Urinary bladder (tissue), 3 donors: ENCODE measurements at regions not wholly inside any gene's neighbourhood (a gene's known extent, or its start where the extent isn't known, plus 50 kb on each side); places are given as distances from the start of the nearest gene placed in this dataset.
A peak's percentile ranks its signal among the peaks of the same experiment; 100 is the strongest.

ENCODE experiments used
- DNase-seq: peaks from one replicate; pipeline ENCODE4 v3.0.0-alpha.2; 2015; ENCODE audit errors: extremely low spot score
- H3K27ac ChIP-seq: one replicate; pipeline ENCODE4 v1.5.1; 2013; ENCODE audit warnings: low read depth, mild to moderate bottlenecking, moderate library complexity
- H3K36me3 ChIP-seq: one replicate; pipeline ENCODE4 v1.6.1; 2013; ENCODE audit warnings: mild to moderate bottlenecking, moderate library complexity; ENCODE audit not compliant: insufficient read depth
- H3K4me1 ChIP-seq: one replicate; pipeline ENCODE4 v1.6.1; 2013; ENCODE audit warnings: mild to moderate bottlenecking, moderate library complexity; ENCODE audit not compliant: insufficient read depth
- H3K4me3 ChIP-seq: one replicate; pipeline ENCODE4 v1.5.1; 2013; ENCODE audit warnings: low read depth, low read length
- WGBS: extraction: QIAGEN DNeasy Blood & Tissue Kit; methylation state at CpG from one replicate; pipeline ENCODE4 v1.1.7; 2013; 5-methylcytosine and 5-hydroxymethylcytosine counted together
- donor health status: healthy with polysubstance abuse.
- donor health status: healthy.

DNA sequence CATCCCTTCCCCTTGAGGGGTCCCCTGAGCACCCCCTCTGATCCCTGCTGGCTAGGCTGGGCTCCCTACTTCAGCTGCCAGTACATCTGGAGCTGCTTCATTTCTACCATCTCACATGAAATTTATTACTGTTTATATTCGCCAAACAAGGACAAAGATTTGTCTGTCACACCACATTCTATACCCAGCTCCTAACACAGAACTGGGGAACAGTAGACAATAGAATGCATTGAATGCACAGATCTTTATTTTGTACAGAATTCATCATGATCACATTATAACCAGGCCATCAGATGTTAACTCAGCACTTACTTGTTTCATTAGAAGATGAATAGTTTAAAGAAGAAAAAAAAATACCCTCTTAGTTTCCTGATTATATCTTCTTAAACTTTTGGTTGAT lies 159.4 kb downstream of the KLF5 start:
- 84% methylated on average over 1 of the region's 1 CpG for WGBS
- DNase-seq: no peak
- H3K27ac ChIP-seq: no peak overlapping the region
- no peak overlapping the region for H3K4me3 ChIP-seq
- H3K36me3 ChIP-seq: no peaks in the 10 kb centered on the region
- H3K4me1 ChIP-seq: no peaks in the 10 kb centered on the region

DNA sequence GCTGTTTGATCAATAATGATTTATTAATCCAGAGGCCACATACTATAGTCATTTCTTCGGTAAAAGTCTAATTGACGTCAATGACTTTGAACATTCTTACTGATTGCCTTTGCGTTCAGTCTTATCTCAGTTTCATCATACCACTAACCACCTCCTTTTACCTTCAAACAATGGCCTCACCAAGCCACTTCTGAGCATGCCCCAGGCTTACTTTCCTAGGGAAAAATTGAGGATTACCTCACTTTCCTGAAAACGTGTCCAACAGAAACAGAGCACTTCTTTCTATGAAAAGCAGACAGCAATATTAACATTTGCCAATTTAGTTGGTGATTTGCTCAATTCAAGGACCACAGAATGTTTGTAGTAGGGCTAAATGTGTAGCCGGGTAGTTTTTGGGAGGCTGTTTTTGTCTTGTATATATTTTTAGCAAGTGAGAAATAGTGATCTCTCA lies 157.6 kb downstream of the KLF5 start:
- H3K4me3 ChIP-seq: no peak overlapping the region
- H3K4me1 ChIP-seq: no peaks in the 10 kb centered on the region
- H3K36me3 ChIP-seq: no peaks in the 10 kb centered on the region
- WGBS: 69% methylated on average over 5 of the region's 5 CpGs
- no peak overlapping the region for H3K27ac ChIP-seq
- DNase-seq: no peak

DNA sequence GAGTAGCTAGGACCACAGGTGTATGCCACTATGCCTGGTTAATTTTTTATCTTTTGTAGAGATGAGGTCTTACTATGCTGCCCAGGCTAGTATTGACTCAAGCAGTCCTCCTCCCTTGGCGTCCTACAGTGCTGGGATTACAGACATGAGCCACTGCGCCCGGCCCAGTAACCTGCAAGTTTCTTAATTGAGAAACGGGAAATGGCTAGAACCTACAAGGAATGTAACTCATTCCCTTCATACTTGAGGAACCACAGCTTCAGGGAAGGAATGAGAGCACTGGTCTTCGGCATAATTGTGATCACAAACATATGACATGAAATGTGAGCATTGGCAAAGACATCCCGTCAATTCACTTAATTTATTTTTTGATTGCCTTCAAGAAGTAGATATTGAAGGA lies 157.0 kb downstream of the KLF5 start:
- H3K27ac ChIP-seq: no peak overlapping the region
- H3K4me3 ChIP-seq: no peak overlapping the region
- no peak for DNase-seq
- 88% methylated on average over 6 of the region's 6 CpGs for WGBS
- H3K36me3 ChIP-seq: no peaks in the 10 kb centered on the region
- H3K4me1 ChIP-seq: no peaks in the 10 kb centered on the region

DNA sequence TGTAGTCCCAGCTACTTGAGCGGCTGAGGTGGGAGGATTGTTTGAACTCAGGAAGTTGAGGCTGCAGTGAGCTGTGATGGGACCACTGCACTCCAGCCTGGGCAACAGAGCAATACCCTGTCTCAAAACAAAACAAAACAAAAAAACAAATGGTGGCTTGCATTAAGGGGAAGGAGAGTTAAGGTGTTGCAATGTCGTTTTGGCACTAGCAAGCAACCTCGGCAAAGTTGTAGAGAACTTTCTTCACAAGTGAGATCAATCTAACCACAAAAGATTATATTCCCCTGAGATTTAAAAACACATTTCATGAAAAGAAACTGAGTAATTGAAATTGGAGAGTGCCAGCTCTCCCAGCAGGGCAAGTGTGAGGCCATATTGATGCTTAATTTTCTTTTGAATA lies 153.7 kb downstream of the KLF5 start:
- WGBS: 82% methylated on average over 3 of the region's 3 CpGs
- Histone ChIP-seq H3K27ac (no peak overlapping the region), H3K4me3 (no peak overlapping the region), H3K36me3 (no peaks in the 10 kb centered on the region), H3K4me1 (no peaks in the 10 kb centered on the region)
- no peak for DNase-seq

DNA sequence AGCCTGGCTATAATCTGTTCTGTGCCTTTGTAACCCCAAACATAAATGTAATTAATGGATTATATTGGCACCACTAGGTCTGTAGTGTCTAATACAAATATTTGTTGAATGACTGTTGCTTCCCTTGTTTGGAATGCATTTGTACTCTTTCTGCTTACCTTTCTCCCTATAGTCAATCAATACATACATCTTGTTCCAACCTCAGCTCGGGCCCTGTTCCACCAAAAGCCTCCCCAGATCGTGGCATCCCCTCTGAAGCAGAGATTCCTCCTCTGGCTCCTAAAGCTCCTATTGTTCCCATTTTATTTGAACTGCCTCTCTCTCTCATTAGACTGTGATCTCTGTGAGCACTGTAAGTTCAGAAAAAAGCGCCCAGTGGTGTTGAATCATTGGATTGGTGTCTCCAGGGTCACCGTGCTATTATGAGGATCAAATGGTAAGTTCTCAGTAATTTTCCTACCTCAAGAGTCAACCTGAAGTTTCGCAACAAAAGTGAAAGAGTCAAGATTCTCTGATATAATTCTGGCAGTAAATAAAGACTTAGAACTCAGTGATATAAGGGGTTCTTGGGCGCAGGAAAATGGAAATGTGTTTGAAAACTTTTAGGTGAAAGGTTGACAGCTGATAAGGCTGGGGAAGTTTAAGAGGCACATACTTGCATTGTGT lies 151.5 kb downstream of the KLF5 start:
- 67% methylated on average over 6 of the region's 6 CpGs for WGBS
- Histone ChIP-seq H3K36me3 (no peaks in the 10 kb centered on the region), H3K4me1 (no peaks in the 10 kb centered on the region), H3K4me3 (no peak overlapping the region), H3K27ac (no peak overlapping the region)
- DNase-seq: no peak

DNA sequence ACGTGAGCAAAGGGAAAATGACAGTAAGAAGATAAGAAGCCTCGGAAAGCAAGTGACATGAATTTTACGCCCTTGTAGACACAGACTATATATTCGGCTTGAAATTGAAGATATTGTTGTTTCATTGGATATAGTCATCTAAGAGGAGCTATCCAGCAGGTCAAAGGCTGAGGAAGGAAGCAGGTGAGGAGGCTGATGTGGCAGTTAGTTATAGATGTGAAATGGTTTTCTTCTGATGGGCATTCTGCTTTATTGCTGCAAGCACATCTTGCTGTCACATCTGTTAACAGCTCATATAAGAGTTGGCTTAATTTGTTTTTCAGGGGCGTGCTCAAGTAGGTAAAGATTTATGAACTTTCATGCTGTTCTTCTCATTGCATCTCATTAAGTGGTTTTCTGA lies 146.1 kb downstream of the KLF5 start:
- Histone ChIP-seq H3K4me3 (no peak overlapping the region), H3K4me1 (no peaks in the 10 kb centered on the region), H3K27ac (no peak overlapping the region), H3K36me3 (no peaks in the 10 kb centered on the region)
- DNase-seq: no peak
- 58% methylated on average over 5 of the region's 5 CpGs for WGBS

DNA sequence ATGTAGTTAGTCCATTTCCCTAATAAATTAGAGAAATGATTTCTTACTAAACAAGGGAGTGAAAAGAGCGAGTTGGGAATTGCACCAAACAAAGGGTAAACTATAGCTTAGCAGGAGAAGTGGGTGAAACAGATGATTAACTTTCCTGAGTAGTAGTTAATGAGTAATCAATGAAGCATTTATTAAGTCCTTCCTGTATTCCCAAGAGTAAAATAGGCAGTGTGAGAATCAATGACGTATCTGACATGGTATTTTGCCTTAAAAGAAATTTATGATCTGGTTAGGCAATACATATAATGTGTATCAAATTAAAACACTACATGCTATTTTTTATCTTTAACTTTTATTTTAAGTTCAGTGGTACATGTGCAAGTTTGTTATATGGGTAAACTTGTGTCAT lies 142.8 kb downstream of the KLF5 start:
- Histone ChIP-seq H3K36me3 (no peaks in the 10 kb centered on the region), H3K4me1 (no peaks in the 10 kb centered on the region), H3K27ac (no peak overlapping the region), H3K4me3 (no peak overlapping the region)
- 91% methylated on average over 2 of the region's 2 CpGs for WGBS
- no peak for DNase-seq

DNA sequence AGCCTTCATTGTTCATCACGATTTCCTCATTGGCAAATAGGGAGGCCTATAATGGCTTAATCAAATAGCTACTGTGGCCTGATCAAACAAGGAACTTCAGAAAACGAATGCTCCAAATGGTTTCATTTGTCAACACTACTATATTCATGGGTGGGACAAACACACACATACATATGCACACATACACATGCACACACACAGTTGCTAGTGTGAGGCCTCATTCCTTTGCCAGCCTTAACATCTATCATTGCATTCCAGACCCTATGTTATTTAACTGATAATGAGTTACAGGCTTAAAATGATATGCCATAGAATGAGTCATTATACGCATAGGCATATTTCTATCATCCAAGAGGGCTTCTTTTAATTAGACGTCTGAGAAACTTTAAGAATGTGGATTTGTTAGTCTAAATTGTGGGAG lies 140.2 kb downstream of the KLF5 start:
- Histone ChIP-seq H3K36me3 (no peaks in the 10 kb centered on the region), H3K4me3 (no peak overlapping the region), H3K4me1 (no peaks in the 10 kb centered on the region), H3K27ac (no peak overlapping the region)
- no peak for DNase-seq
- WGBS: 74% methylated on average over 4 of the region's 4 CpGs

DNA sequence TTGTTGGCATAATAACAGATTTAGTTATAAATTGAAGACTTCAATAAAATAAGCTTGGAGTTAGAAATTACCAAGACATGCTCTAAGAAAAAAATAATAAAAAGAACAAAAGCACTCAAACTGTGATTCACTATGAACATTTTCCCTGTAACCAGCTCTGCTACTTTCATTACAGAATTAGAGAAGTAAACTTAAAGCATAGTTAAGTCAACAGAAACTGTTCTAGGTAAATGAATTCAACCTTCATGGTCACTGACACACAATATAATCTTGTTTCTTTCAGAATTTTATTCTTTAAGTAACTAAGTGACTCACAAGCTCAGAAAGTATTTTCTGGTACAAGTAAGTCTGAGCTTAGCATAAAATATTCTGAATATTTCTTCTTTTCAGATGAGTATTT lies 136.3 kb downstream of the KLF5 start:
- DNase-seq: peak; percentile 29
- Histone ChIP-seq H3K36me3 (no peaks in the 10 kb centered on the region), H3K27ac (no peak overlapping the region), H3K4me1 (no peaks in the 10 kb centered on the region), H3K4me3 (no peak overlapping the region)

DNA sequence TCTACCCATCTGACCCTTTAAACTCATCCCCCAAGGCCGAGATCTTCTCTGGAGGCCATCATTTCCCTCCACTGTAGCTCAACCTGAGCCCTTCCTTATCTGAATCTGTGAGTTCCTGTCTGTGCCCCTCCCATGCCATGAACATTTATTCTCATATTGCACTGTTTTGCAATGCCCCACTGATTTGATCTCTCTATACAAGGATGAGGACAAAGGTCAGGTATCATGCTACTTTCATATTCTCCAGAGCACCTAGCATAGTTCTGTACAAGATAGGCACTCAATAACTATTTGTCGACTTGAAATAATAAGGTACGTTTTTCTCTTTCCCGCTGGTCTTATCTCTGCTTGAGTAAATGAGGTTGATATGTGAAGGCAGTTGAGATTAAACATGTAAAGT lies 135.5 kb downstream of the KLF5 start:
- no peak for DNase-seq
- Histone ChIP-seq H3K27ac (no peak overlapping the region), H3K4me1 (no peaks in the 10 kb centered on the region), H3K36me3 (no peaks in the 10 kb centered on the region), H3K4me3 (no peak overlapping the region)
- 40% methylated on average over 4 of the region's 4 CpGs for WGBS

DNA sequence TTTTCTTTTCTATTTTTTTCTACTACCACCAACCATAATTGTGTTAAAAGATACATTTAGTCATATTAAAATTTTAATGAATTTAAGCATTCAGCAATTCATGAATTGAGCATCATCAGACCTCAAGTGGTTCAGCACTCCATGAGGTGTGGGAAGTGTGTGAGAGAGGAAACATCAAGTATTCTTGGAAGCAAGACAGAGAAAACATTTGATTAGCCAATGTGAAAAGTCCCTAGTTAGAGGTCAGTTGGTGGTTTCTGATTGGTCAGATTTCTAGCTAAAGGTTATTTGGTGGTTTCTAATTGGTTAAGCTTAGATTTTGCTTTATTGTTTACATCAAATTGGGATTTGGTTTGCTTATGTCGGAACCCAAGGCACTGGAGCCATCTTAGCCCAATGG lies 134.7 kb downstream of the KLF5 start:
- DNase-seq: no peak
- H3K4me1 ChIP-seq: no peaks in the 10 kb centered on the region
- H3K4me3 ChIP-seq: no peak overlapping the region
- H3K36me3 ChIP-seq: no peaks in the 10 kb centered on the region
- H3K27ac ChIP-seq: no peak overlapping the region
- WGBS: 96% methylated on average over 1 of the region's 1 CpG

DNA sequence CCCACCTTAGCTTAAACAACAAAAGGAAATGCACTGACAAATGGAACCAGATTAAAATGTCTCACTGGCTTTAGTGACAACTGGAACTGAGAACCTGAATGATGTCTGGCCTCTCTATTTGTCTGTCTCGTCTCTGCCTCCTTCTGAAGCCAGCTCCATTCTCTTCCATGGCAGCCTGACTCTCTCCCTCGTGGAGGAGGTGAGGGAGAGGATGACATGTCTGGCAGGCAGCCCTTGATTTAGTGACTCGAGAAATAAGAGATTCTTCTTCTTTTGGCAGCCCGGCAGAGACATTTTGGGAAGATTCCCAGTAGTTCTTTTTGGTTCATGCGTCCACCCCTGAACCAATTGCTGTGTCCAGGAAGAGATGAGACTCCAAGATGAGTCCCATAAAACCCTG lies 131.7 kb downstream of the KLF5 start:
- no peak for DNase-seq
- 40% methylated on average over 5 of the region's 5 CpGs for WGBS

DNA sequence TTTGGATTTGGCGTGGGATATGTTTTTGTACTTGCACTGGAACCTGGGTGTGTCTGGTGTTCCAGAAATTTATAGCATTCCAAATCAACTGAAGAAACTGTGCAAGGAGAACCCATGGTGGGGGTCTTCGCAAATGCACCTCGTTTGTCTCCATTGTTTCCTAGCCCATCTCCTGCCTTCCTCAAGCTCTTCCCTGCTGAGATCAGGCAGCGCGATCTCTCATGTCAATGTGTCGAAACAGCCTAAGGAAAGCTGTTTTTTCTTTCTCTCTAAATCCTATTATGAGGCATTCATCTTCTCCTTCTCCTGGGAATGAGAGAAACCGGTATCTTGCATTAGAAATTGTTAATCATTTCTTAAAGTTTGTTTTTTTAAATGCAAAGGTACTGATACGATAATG lies 131.0 kb downstream of the KLF5 start:
- no peaks in the 10 kb centered on the region for H3K36me3 ChIP-seq
- 63% methylated on average over 8 of the region's 8 CpGs for WGBS
- no peak overlapping the region for H3K27ac ChIP-seq
- H3K4me3 ChIP-seq: no peak overlapping the region
- H3K4me1 ChIP-seq: no peaks in the 10 kb centered on the region
- no peak for DNase-seq

More for the DNA sequence above, 131.7 kb downstream of the KLF5 start:
- Histone ChIP-seq H3K27ac (no peak overlapping the region), H3K4me3 (no peak overlapping the region), H3K36me3 (no peaks in the 10 kb centered on the region), H3K4me1 (no peaks in the 10 kb centered on the region)

DNA sequence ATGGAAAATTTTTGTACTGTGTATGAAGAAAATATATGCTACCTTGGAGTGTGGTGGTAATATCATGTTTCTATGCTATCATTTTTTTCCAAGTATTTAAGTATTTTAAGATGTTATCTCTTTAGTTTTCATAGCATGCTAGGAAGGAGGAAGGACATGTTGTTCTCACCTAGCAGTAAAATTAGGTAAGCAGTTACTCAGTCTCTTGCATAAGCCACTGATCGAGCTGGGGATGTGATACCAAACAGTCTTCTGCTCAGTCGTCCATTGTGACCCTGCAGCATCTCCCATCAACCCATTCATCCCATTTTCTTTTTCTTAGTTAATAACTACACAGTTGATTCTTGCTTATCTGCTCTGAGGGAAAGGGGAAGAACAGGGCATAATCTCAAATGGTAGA lies 130.6 kb downstream of the KLF5 start:
- 56% methylated on average over 2 of the region's 2 CpGs for WGBS
- Histone ChIP-seq H3K4me3 (no peak overlapping the region), H3K27ac (no peak overlapping the region), H3K36me3 (no peaks in the 10 kb centered on the region), H3K4me1 (no peaks in the 10 kb centered on the region)
- no peak for DNase-seq

DNA sequence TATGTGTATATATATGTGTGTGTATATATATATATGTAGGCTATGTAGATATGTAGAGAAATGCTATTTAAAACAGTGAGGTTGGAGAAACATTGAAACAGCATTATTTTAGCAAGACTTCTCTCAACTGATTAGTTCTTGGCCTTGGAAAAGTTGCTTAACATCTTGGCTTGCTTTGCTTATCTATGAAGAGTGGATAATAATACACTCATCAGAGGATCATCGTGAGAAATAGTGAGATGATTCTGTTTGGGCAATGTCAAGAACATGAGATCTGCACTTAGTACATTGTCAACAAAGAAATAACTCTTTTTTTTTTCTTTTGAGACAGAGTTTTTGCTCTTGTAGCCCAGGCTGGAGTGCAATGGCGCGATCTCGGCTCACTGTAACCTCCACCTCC lies 128.3 kb downstream of the KLF5 start:
- no peak overlapping the region for H3K27ac ChIP-seq
- H3K36me3 ChIP-seq: no peaks in the 10 kb centered on the region
- WGBS: 82% methylated on average over 4 of the region's 4 CpGs
- DNase-seq: no peak
- no peak overlapping the region for H3K4me3 ChIP-seq
- no peaks in the 10 kb centered on the region for H3K4me1 ChIP-seq
